OCI-LY1 (cell line): ENCODE measurements at regions not wholly inside any gene's neighbourhood (a gene's known extent, or its start where the extent isn't known, plus 50 kb on each side); places are given as distances from the start of the nearest gene placed in this dataset.
"Not testable (repeated sequence)": the region's sequence is repeated elsewhere in the genome, so short reads cannot be mapped to it uniquely, and the experiment has no call there.

Source experiments
- H2AFZ ChIP-seq: fragments of 200-600 bp; sonication (generic), shearing (Covaris generic); 2 replicates; pipeline ENCODE4 v1.6.0; 2014; ENCODE audit warnings: antibody characterized with exemption, mild to moderate bottlenecking, low read length
- H3F3A ChIP-seq: fragments of 200-600 bp; sonication (generic), shearing (Covaris generic); 2 replicates; pipeline ENCODE4 v1.6.0; 2014; ENCODE audit warnings: mild to moderate bottlenecking, antibody characterized with exemption, low read length, moderate library complexity; ENCODE audit not compliant: insufficient read depth
- H3K27ac ChIP-seq: fragments of 200-600 bp; sonication (generic); 2 replicates; pipeline ENCODE4 v1.5.1; 2014; ENCODE audit warnings: low read length, mixed run types, mild to moderate bottlenecking, low read depth; ENCODE audit not compliant: poor library complexity, severe bottlenecking
- H3K27me3 ChIP-seq: fragments of 200-600 bp; sonication (generic); 2 replicates; pipeline ENCODE4 v1.6.0; 2014; ENCODE audit warnings: antibody characterized with exemption, mild to moderate bottlenecking, low read length, moderate library complexity; ENCODE audit not compliant: insufficient read depth
- H3K36me3 ChIP-seq: fragments of 200-600 bp; sonication (generic); 2 replicates; pipeline ENCODE4 v1.6.1; 2014; ENCODE audit warnings: mild to moderate bottlenecking, antibody characterized with exemption, low read length, moderate library complexity, mixed read lengths; ENCODE audit not compliant: insufficient read depth
- H3K4me1 ChIP-seq: fragments of 200-600 bp; sonication (generic); 2 replicates; pipeline ENCODE4 v1.5.1; 2014; ENCODE audit warnings: mild to moderate bottlenecking, low read length, moderate library complexity; ENCODE audit not compliant: insufficient read depth, severe bottlenecking
- H3K4me2 ChIP-seq: fragments of 200-600 bp; sonication (generic), shearing (Covaris generic); 2 replicates; pipeline ENCODE4 v1.6.1; 2014; ENCODE audit warnings: low read length
- H3K4me3 ChIP-seq: fragments of 200-600 bp; sonication (generic); 2 replicates; pipeline ENCODE4 v1.5.1; 2014; ENCODE audit warnings: low read length, low read depth, mild to moderate bottlenecking, mixed read lengths; ENCODE audit not compliant: poor library complexity, severe bottlenecking
- H3K79me2 ChIP-seq: fragments of 200-600 bp; shearing (Covaris generic); 2 replicates; pipeline ENCODE4 v1.6.1; 2016; ENCODE audit warnings: mixed run types, low read length, mixed read lengths; ENCODE audit not compliant: insufficient read depth
- H3K9ac ChIP-seq: fragments of 200-600 bp; sonication (generic), shearing (Covaris generic); 2 replicates; pipeline ENCODE4 v1.6.1; 2014; ENCODE audit warnings: mild to moderate bottlenecking, low read length, mixed read lengths
- H3K9me2 ChIP-seq: fragments of 200-600 bp; sonication (generic), shearing (Covaris generic); 2 replicates; pipeline ENCODE4 v1.6.1; 2014; ENCODE audit warnings: low read depth, mild to moderate bottlenecking, low read length, mixed read lengths
- H3K9me3 ChIP-seq: fragments of 200-600 bp; shearing (Covaris generic); 2 replicates; pipeline ENCODE4 v1.6.1; 2014; ENCODE audit warnings: low read length, mixed read lengths
- H4K20me1 ChIP-seq: fragments of 200-600 bp; sonication (generic), shearing (Covaris generic); 2 replicates; pipeline ENCODE4 v1.6.0; 2016; ENCODE audit warnings: mild to moderate bottlenecking, low read length; ENCODE audit not compliant: insufficient read depth
- EZH2 ChIP-seq: fragments of 200-600 bp; sonication (generic), shearing (Covaris generic); IDR thresholded peaks from 2 replicates; pipeline ENCODE4 v1.8.0; 2017; ENCODE audit warnings: borderline replicate concordance, mixed run types, mild to moderate bottlenecking, antibody characterized with exemption, low read length, moderate library complexity, mixed read lengths
- TF ChIP-seq, protein P1 (sequence below): fragments of 200-600 bp; sonication (generic), shearing (Covaris generic); IDR thresholded peaks from 2 replicates; pipeline ENCODE4 v1.5.1; 2017; ENCODE audit warnings: mild to moderate bottlenecking, antibody characterized with exemption, low read length, moderate library complexity, mixed read lengths

DNA sequence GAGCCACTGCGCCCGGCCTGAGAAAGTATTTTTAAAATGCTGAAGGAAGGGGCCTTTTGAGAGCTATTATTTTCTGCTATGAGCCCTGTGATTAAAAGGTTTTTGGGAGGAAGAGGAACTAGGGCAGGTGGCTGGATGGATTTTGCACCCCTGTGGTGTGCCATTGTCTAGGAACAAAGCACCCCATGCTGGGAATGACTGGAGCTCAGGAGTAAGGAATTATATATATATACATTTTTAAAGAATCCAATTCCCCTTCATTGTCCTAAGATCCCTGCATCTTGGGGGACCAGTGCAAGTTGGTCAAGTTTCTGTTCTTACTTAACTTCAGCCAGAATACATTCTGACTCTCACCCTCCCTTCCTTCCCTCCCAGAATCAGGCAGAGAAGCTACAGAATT is 91.6 kb downstream of the ZNF648 start:
- no peaks in the 10 kb centered on the region for H3K27me3 ChIP-seq
- H3K36me3 ChIP-seq, result no peaks in the 10 kb centered on the region
- H3K79me2 ChIP-seq, result no peaks in the 10 kb centered on the region
- H3K9ac ChIP-seq, result no peak overlapping the region
- H4K20me1 ChIP-seq, result no peaks in the 10 kb centered on the region
- H3K4me2 ChIP-seq, result no peak overlapping the region
- no peaks in the 10 kb centered on the region for H3K9me2 ChIP-seq
- H3K4me3 ChIP-seq, result no peak overlapping the region
- H3F3A ChIP-seq, result no peaks in the 10 kb centered on the region
- no peak overlapping the region for H3K27ac ChIP-seq
- H3K4me1 ChIP-seq, result no peaks in the 10 kb centered on the region
- H2AFZ ChIP-seq, result no peak overlapping the region
- no peaks in the 10 kb centered on the region for H3K9me3 ChIP-seq
- TF ChIP-seq EZH2, result no peak
- TF ChIP-seq, protein P1, sequence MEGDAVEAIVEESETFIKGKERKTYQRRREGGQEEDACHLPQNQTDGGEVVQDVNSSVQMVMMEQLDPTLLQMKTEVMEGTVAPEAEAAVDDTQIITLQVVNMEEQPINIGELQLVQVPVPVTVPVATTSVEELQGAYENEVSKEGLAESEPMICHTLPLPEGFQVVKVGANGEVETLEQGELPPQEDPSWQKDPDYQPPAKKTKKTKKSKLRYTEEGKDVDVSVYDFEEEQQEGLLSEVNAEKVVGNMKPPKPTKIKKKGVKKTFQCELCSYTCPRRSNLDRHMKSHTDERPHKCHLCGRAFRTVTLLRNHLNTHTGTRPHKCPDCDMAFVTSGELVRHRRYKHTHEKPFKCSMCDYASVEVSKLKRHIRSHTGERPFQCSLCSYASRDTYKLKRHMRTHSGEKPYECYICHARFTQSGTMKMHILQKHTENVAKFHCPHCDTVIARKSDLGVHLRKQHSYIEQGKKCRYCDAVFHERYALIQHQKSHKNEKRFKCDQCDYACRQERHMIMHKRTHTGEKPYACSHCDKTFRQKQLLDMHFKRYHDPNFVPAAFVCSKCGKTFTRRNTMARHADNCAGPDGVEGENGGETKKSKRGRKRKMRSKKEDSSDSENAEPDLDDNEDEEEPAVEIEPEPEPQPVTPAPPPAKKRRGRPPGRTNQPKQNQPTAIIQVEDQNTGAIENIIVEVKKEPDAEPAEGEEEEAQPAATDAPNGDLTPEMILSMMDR, result no peak

DNA sequence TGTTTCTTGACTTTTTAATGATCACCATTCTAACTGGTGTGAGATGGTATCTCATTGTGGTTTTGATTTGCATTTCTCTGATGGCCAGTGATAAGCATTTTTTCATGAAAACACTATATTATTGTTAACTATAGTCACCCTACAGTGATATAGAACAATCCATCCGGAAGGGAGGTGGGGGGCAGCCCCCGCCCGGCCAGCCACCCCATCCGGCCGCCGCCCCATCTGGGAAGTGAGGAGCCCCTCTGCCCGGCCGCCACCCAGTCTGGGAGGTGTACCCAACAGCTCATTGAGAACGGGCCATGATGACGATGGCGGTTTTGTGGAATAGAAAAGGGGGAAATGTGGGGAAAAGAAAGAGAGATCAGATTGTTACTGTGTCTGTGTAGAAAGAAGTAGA is 106.8 kb downstream of the ZNF648 start:
- H3K9me3 ChIP-seq, H3K4me3 ChIP-seq, H3K4me2 ChIP-seq, H3K9me2 ChIP-seq, H3K36me3 ChIP-seq, H2AFZ ChIP-seq, H3K79me2 ChIP-seq, H4K20me1 ChIP-seq, H3K4me1 ChIP-seq, H3K9ac ChIP-seq, H3F3A ChIP-seq, H3K27me3 ChIP-seq, H3K27ac ChIP-seq: not testable (repeated sequence)

DNA sequence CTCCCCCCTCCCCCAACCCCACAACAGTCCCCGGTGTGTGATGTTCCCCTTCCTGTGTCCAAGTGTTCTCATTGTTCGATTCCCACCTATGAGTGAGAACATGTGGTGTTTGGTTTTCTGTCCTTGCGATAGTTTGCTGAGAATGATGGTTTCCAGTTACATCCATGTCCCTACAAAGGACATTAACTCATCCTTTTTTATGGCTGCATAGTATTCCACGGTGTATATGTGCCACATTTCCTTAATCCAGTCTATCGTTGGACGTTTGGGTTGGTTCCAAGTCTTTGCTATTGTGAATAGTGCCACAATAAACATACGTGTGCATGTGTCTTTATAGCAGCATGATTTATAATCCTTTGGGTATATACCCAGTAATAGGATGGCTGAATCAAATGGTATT is 107.3 kb downstream of the ZNF648 start:
- not testable (repeated sequence) for H3K27ac ChIP-seq, H4K20me1 ChIP-seq, H3K4me2 ChIP-seq, H3K79me2 ChIP-seq, H3K9me3 ChIP-seq, H3K4me3 ChIP-seq, H3F3A ChIP-seq, H3K9ac ChIP-seq, H3K4me1 ChIP-seq, H3K9me2 ChIP-seq, H3K27me3 ChIP-seq, H2AFZ ChIP-seq, H3K36me3 ChIP-seq

DNA sequence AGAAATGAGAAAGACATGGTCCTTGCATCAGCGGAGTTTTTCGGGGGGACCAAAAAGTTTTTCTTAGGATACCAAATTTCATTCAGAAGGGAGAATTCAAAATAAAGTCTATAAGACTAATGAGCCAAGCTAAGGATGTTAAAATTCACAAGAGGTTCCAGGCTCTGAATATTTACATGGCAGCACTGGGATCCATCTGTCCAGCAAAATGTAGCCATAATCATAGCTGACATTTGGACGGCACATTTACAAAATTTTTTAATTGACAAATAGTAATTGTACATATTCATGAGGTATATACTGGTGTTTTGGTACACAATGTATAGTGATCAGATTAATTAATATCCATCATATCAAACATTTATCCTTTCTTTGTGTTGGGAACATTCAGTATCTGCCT is 107.9 kb downstream of the ZNF648 start:
- H3F3A ChIP-seq, result no peaks in the 10 kb centered on the region
- no peaks in the 10 kb centered on the region for H3K79me2 ChIP-seq
- H3K4me2 ChIP-seq, result no peak overlapping the region
- H3K27me3 ChIP-seq, result no peaks in the 10 kb centered on the region
- H3K9me2 ChIP-seq, result no peaks in the 10 kb centered on the region
- H3K9me3 ChIP-seq, result no peaks in the 10 kb centered on the region
- H3K4me1 ChIP-seq, result no peaks in the 10 kb centered on the region
- no peaks in the 10 kb centered on the region for H3K36me3 ChIP-seq
- H4K20me1 ChIP-seq, result no peaks in the 10 kb centered on the region
- no peak overlapping the region for H3K4me3 ChIP-seq
- H2AFZ ChIP-seq, result no peak overlapping the region
- no peak overlapping the region for H3K27ac ChIP-seq
- TF ChIP-seq, protein P1, result no peak
- no peak for TF ChIP-seq EZH2
- H3K9ac ChIP-seq, result no peak overlapping the region
